ENCODE measurements at regions not wholly inside any gene's neighbourhood (a gene's known extent, or its start where the extent isn't known, plus 50 kb on each side); places are given as distances from the start of the nearest gene placed in this dataset.

DNA sequence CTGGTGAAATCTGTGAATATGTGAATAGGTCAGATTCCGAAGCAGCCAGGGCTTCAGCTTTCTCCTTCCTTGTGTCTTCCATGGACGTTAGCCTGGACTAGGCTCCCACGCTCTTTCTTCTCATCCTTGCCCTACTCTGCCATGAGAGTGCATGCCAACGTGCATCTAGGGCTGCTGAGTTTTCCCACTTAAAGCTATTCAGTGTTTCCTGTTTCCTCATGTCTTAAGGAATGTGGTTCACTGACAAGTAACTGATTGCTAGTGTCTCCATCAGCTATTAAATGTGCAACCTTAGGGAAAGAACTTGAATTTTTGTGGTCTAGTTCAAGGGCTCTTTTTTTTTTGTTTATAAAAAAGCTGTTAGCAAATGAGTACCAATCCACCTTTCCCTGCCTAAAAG lies 642.3 kb upstream of the LINC00305 start:
- TF ChIP-seq, protein P1, sequence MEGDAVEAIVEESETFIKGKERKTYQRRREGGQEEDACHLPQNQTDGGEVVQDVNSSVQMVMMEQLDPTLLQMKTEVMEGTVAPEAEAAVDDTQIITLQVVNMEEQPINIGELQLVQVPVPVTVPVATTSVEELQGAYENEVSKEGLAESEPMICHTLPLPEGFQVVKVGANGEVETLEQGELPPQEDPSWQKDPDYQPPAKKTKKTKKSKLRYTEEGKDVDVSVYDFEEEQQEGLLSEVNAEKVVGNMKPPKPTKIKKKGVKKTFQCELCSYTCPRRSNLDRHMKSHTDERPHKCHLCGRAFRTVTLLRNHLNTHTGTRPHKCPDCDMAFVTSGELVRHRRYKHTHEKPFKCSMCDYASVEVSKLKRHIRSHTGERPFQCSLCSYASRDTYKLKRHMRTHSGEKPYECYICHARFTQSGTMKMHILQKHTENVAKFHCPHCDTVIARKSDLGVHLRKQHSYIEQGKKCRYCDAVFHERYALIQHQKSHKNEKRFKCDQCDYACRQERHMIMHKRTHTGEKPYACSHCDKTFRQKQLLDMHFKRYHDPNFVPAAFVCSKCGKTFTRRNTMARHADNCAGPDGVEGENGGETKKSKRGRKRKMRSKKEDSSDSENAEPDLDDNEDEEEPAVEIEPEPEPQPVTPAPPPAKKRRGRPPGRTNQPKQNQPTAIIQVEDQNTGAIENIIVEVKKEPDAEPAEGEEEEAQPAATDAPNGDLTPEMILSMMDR (IDR thresholded peaks at IDR 0.05), result no peak
- TF ChIP-seq ZFX (IDR thresholded peaks at IDR 0.05; ENCODE audit: borderline replicate concordance), result no peak

Measured in 22Rv1 (cell line).